Left forelimb (tissue), 1 donor: ENCODE measurements at regions not wholly inside any gene's neighbourhood (a gene's known extent, or its start where the extent isn't known, plus 50 kb on each side); places are given as distances from the start of the nearest gene placed in this dataset.

Experiments
- DNase-seq: peaks from one replicate; pipeline ENCODE4 v3.0.0-alpha.2; 2018; ENCODE audit warnings: low spot score

- no peak for DNase-seq
Observed at GRCh38 chr5:115375893-115376292, 79.4 kb upstream of the CCDC112 start.

- DNase-seq: no peak
Observed at GRCh38 chr5:115374057-115374775, 77.8 kb upstream of the CCDC112 start.

GRCh38 chr5:115372146-115372545 is 75.7 kb upstream of the CCDC112 start:
- no peak for DNase-seq

- DNase-seq: no peak
Observed at GRCh38 chr5:115369430-115370144, 73.1 kb upstream of the CCDC112 start.

- no peak for DNase-seq
Observed at GRCh38 chr5:115366223-115366622, 69.8 kb upstream of the CCDC112 start.

GRCh38 chr5:115363879-115364278 is 67.4 kb upstream of the CCDC112 start:
- DNase-seq: no peak

- DNase-seq: no peak
Observed at GRCh38 chr5:115360046-115360685, 63.7 kb upstream of the CCDC112 start.

- DNase-seq: no peak
Observed at GRCh38 chr5:115355767-115356381, 59.4 kb upstream of the CCDC112 start.

GRCh38 chr5:115355095-115355494 is 58.6 kb upstream of the CCDC112 start:
- no peak for DNase-seq

- DNase-seq: no peak
Observed at GRCh38 chr5:115354246-115354645, 57.8 kb upstream of the CCDC112 start.

GRCh38 chr5:115352571-115352970 is 56.1 kb upstream of the CCDC112 start:
- DNase-seq: no peak

GRCh38 chr5:115351356-115352195 is 55.1 kb upstream of the CCDC112 start:
- DNase-seq: no peak

- no peak for DNase-seq
Observed at GRCh38 chr5:115350894-115351293, 54.4 kb upstream of the CCDC112 start.

- DNase-seq: no peak
Observed at GRCh38 chr5:115349001-115349817, 52.8 kb upstream of the CCDC112 start.

GRCh38 chr5:115348175-115348574 is 51.7 kb upstream of the CCDC112 start:
- no peak for DNase-seq
